B cell (primary cell): ENCODE measurements at regions not wholly inside any gene's neighbourhood (a gene's known extent, or its start where the extent isn't known, plus 50 kb on each side); places are given as distances from the start of the nearest gene placed in this dataset.

Experiments used
- ATAC-seq: fragments of 200-7000 bp; cut with Tn5 transposase; one replicate; pipeline ENCODE4 v1.10.0; 2021; ENCODE audit warnings: low read depth, mild to moderate bottlenecking, moderate number of reproducible peaks, moderate library complexity
- CTCF ChIA-PET: fragments of 350-600 bp; sonication (Branson Sonifier 250); formaldehyde crosslinking; loops from one replicate; lab custom pipeline; 2021; ENCODE audit warnings: antibody characterized with exemption, inconsistent platforms; lab: Charles Lee
- POLR2A ChIA-PET: fragments of 350-600 bp; sonication (Branson Sonifier 250); formaldehyde crosslinking; loops from one replicate; lab custom pipeline; 2021; ENCODE audit warnings: antibody characterized with exemption; lab: Charles Lee
- DNase-seq: peaks from one replicate; pipeline ENCODE4 v3.0.0; 2013
- H2AFZ ChIP-seq: 2 replicates; pipeline ENCODE4 v1.6.1; 2012; ENCODE audit warnings: mild to moderate bottlenecking, low read depth, low read length; ENCODE audit not compliant: insufficient read depth, poor library complexity, severe bottlenecking
- H3K27ac ChIP-seq, 2 donors: 1 replicate in 1 of 2; 2 replicates in 1 of 2; pipeline ENCODE4 v1.5.1; 2012 to 2013; ENCODE audit warnings: low read length in 2 of 2, mild to moderate bottlenecking in 2 of 2, moderate library complexity in 1 of 2
- H3K27me3 ChIP-seq, 4 experiments: fragments of 200-600 bp in 1 of 4; sonication (generic) in 1 of 4; replicated peaks in 1 of 4; 1 replicate in 2 of 4; 2 replicates in 2 of 4; pipeline versions ENCODE4 v1.6.1 to v1.7.0; 2013 to 2016; ENCODE audit warnings: low read length in 3 of 4, mild to moderate bottlenecking in 2 of 4, mixed read lengths in 1 of 4, moderate library complexity in 1 of 4; ENCODE audit not compliant: insufficient read depth in 4 of 4, control insufficient read depth in 3 of 4; ENCODE audit errors: control extremely low read depth in 1 of 4
- H3K36me3 ChIP-seq, 2 experiments: replicated peaks in 1 of 2; 1 replicate in 1 of 2; 2 replicates in 1 of 2; pipeline versions ENCODE4 v1.6.1 to v1.7.1; 2013; ENCODE audit warnings: low read length in 1 of 2; ENCODE audit not compliant: insufficient read depth in 2 of 2, control insufficient read depth in 1 of 2; ENCODE audit errors: control extremely low read depth in 1 of 2, extremely low read depth in 1 of 2
- H3K4me1 ChIP-seq, 2 donors: fragments of 200-600 bp in 1 of 2; sonication (generic) in 1 of 2; 1 replicate in 1 of 2; 2 replicates in 1 of 2; pipeline versions ENCODE4 v1.5.1 to v1.6.1; 2013 to 2017; ENCODE audit warnings: low read length in 2 of 2; ENCODE audit not compliant: control insufficient read depth in 2 of 2, insufficient read depth in 2 of 2
- H3K4me2 ChIP-seq: replicated peaks from 2 replicates; pipeline ENCODE3; 2012; ENCODE audit warnings: mild to moderate bottlenecking, low read depth, low read length; ENCODE audit not compliant: poor library complexity, severe bottlenecking
- H3K4me3 ChIP-seq, 5 experiments: fragments of 200-600 bp in 1 of 5; sonication (generic) in 1 of 5; 1 replicate in 3 of 5; 2 replicates in 2 of 5; pipeline versions ENCODE4 v1.5.1 to v1.7.0; 2011 to 2016; ENCODE audit warnings: low read length in 4 of 5, mild to moderate bottlenecking in 4 of 5, low read depth in 2 of 5, control low read depth in 1 of 5, moderate library complexity in 1 of 5; ENCODE audit not compliant: insufficient read depth in 1 of 5; ENCODE audit errors: control extremely low read depth in 1 of 5, extremely low read depth in 1 of 5
- H3K79me2 ChIP-seq: fragments of 200-600 bp; sonication (generic); one replicate; pipeline ENCODE4 v1.6.0; 2016; ENCODE audit warnings: low read length; ENCODE audit not compliant: control insufficient read depth, insufficient read depth
- H3K9ac ChIP-seq: fragments of 200-600 bp; sonication (generic); 2 replicates; pipeline ENCODE4 v1.6.1; 2017; ENCODE audit warnings: mild to moderate bottlenecking, low read length, moderate library complexity
- H3K9me3 ChIP-seq, 3 donors: one replicate each; pipeline versions ENCODE4 v1.6.1 to v1.7.1; 2013; ENCODE audit warnings: low read length in 2 of 3; ENCODE audit not compliant: control insufficient read depth in 2 of 3, insufficient read depth in 1 of 3; ENCODE audit errors: control extremely low read depth in 1 of 3
- H4K20me1 ChIP-seq: 2 replicates; pipeline ENCODE4 v1.6.0; 2012; ENCODE audit warnings: mild to moderate bottlenecking, low read length; ENCODE audit not compliant: insufficient read depth, control insufficient read depth, poor library complexity, severe bottlenecking
- H3K27ac Mint-ChIP-seq: one replicate; pipeline ENCODE4 v1.8.0; 2021; ENCODE audit warnings: mixed read lengths
- H3K27me3 Mint-ChIP-seq: one replicate; pipeline ENCODE4 v1.8.0; 2021; ENCODE audit warnings: mixed read lengths
- H3K4me1 Mint-ChIP-seq: one replicate; pipeline ENCODE4 v1.8.0; 2021; ENCODE audit warnings: mixed read lengths
- H3K4me3 Mint-ChIP-seq: one replicate; pipeline ENCODE4 v1.8.0; 2021; ENCODE audit warnings: mixed read lengths
- H3K9me3 Mint-ChIP-seq: one replicate; pipeline ENCODE4 v1.8.0; 2022; ENCODE audit warnings: mixed read lengths; ENCODE audit not compliant: insufficient read depth
- EZH2 ChIP-seq: IDR thresholded peaks from 2 replicates; pipeline ENCODE4 v1.6.1; 2012; ENCODE audit warnings: borderline replicate concordance, low read depth, mild to moderate bottlenecking, moderate library complexity, low read length; ENCODE audit not compliant: insufficient read depth, poor library complexity, severe bottlenecking
- WGBS: methylation state at CpG from one replicate; pipeline ENCODE4 v1.1.5; 2013; ENCODE audit warnings: missing lambda C conversion rate; ENCODE audit not compliant: insufficient coverage; 5-methylcytosine and 5-hydroxymethylcytosine counted together
- intact Hi-C: fragments of 100-400 bp; cut with micrococcal nuclease; formaldehyde crosslinking; loops from one replicate; pipeline ENCODE4 v1.10.0; 2022
- TF ChIP-seq, protein P1 (sequence below): fragments of 200-600 bp; IDR thresholded peaks from one replicate; pipeline ENCODE4 v1.8.0; 2022; ENCODE audit warnings: antibody characterized with exemption, mild to moderate bottlenecking

GRCh38 chr11:32231909-32232493 is 141.1 kb downstream of the RCN1 start:
- DNase-seq, result no peak
- Histone ChIP-seq H3K4me1 (no peaks in the 10 kb centered on the region), H3K27ac (no peak overlapping the region), H3K36me3 (no peaks in the 10 kb centered on the region), H3K9ac (no peak overlapping the region), H4K20me1 (no peaks in the 10 kb centered on the region), H3K4me3 (no peak overlapping the region), H2AFZ (no peak overlapping the region), H3K4me2 (no peak overlapping the region), H3K79me2 (no peaks in the 10 kb centered on the region), H3K9me3 (peaks cover 0 to 1% (median 0%) of the 10 kb centered on the region in 3 donors), H3K27me3 (no peaks in the 10 kb centered on the region)
- 22% methylated on average over 1 of the region's 3 CpGs for WGBS
- POLR2A ChIA-PET, result no interaction called here
- Mint-ChIP-seq H3K27ac (no peak overlapping the region), H3K9me3 (no peaks in the 10 kb centered on the region), H3K4me3 (no peak overlapping the region), H3K4me1 (no peaks in the 10 kb centered on the region), H3K27me3 (peaks cover 20% of the 10 kb centered on the region)
- intact Hi-C loops, result no loop called here
- ATAC-seq, result no peak
- TF ChIP-seq, protein P1, sequence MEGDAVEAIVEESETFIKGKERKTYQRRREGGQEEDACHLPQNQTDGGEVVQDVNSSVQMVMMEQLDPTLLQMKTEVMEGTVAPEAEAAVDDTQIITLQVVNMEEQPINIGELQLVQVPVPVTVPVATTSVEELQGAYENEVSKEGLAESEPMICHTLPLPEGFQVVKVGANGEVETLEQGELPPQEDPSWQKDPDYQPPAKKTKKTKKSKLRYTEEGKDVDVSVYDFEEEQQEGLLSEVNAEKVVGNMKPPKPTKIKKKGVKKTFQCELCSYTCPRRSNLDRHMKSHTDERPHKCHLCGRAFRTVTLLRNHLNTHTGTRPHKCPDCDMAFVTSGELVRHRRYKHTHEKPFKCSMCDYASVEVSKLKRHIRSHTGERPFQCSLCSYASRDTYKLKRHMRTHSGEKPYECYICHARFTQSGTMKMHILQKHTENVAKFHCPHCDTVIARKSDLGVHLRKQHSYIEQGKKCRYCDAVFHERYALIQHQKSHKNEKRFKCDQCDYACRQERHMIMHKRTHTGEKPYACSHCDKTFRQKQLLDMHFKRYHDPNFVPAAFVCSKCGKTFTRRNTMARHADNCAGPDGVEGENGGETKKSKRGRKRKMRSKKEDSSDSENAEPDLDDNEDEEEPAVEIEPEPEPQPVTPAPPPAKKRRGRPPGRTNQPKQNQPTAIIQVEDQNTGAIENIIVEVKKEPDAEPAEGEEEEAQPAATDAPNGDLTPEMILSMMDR, result peak; percentile 21
- no peak for TF ChIP-seq EZH2
- CTCF ChIA-PET, result no interaction called here

DNA sequence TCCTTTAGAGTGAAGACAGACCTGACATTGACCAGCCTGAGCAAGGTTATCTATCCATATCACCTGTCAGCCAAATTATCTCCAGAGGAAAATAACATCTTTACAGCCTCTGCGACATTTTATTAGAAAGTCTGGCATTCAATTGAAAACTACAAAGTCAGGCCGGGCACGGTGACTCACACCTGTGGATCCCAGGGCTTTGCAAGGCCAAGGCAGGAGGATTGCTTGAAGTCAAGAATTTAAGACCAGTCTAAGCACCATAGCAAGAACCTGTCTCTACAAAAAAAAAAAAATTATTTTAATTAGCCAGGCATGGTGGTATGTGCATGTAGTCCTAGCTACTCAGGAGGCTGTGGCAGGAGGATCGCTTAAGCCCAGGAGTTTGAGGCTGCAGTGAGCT is 141.6 kb downstream of the RCN1 start:
- Mint-ChIP-seq H3K27me3 (peaks cover 20% of the 10 kb centered on the region), H3K27ac (no peak overlapping the region), H3K4me1 (no peaks in the 10 kb centered on the region), H3K9me3 (no peaks in the 10 kb centered on the region), H3K4me3 (no peak overlapping the region)
- no peaks in the 10 kb centered on the region for H3K79me2 ChIP-seq
- H3K4me3 ChIP-seq, result no peak overlapping the region
- H3K4me2 ChIP-seq, result no peak overlapping the region
- H3K9me3 ChIP-seq, result peaks cover 0 to 1% (median 0%) of the 10 kb centered on the region in 3 donors
- H3K9ac ChIP-seq, result no peak overlapping the region
- no peak overlapping the region for H2AFZ ChIP-seq
- no peak for ATAC-seq
- H3K27ac ChIP-seq, result no peak overlapping the region
- ChIA-PET CTCF (no interaction called here), POLR2A (no interaction called here)
- no peaks in the 10 kb centered on the region for H3K36me3 ChIP-seq
- no peak for TF ChIP-seq EZH2
- TF ChIP-seq, protein P1, result no peak
- DNase-seq, result no peak
- no peaks in the 10 kb centered on the region for H4K20me1 ChIP-seq
- WGBS, result 94% methylated on average over 3 of the region's 4 CpGs
- no peaks in the 10 kb centered on the region for H3K4me1 ChIP-seq
- H3K27me3 ChIP-seq, result no peaks in the 10 kb centered on the region
- intact Hi-C loops, result no loop called here
